Activated CD4-positive, CD25-positive, alpha-beta regulatory T cell treated with anti-CD3 and anti-CD28 coated beads, Interleukin-2, amount 50 U/mL, for 72 hours (primary cell): ENCODE measurements at regions not wholly inside any gene's neighbourhood (a gene's known extent, or its start where the extent isn't known, plus 50 kb on each side); places are given as distances from the start of the nearest gene placed in this dataset.

Experiments used
- DNase-seq: peaks from one replicate; pipeline ENCODE4 v3.0.0; 2021

- no peak for DNase-seq
Measured at GRCh38 chr11:80886684-80887083, 1445.9 kb upstream of the TENM4 start.

GRCh38 chr11:80873310-80873999 lies 1432.6 kb upstream of the TENM4 start:
- DNase-seq = no peak

GRCh38 chr11:80872116-80872728 lies 1431.4 kb upstream of the TENM4 start:
- DNase-seq = no peak

GRCh38 chr11:80868831-80869230 lies 1428.0 kb upstream of the TENM4 start:
- DNase-seq = no peak

GRCh38 chr11:80862011-80862410 lies 1421.2 kb upstream of the TENM4 start:
- DNase-seq = no peak

GRCh38 chr11:80861193-80861592 lies 1420.4 kb upstream of the TENM4 start:
- DNase-seq = no peak

GRCh38 chr11:80860632-80861031 lies 1419.8 kb upstream of the TENM4 start:
- DNase-seq = no peak

- no peak for DNase-seq
Measured at GRCh38 chr11:80856066-80856465, 1415.2 kb upstream of the TENM4 start.

GRCh38 chr11:80855426-80855825 lies 1414.6 kb upstream of the TENM4 start:
- no peak for DNase-seq

- no peak for DNase-seq
Measured at GRCh38 chr11:80849253-80849652, 1408.4 kb upstream of the TENM4 start.

GRCh38 chr11:80846979-80847378 lies 1406.1 kb upstream of the TENM4 start:
- no peak for DNase-seq

- DNase-seq = no peak
Measured at GRCh38 chr11:80846442-80846841, 1405.6 kb upstream of the TENM4 start.

GRCh38 chr11:80844110-80844819 lies 1403.4 kb upstream of the TENM4 start:
- DNase-seq = no peak

- DNase-seq = no peak
Measured at GRCh38 chr11:80843266-80843974, 1402.6 kb upstream of the TENM4 start.

GRCh38 chr11:80842246-80842645 lies 1401.4 kb upstream of the TENM4 start:
- no peak for DNase-seq

GRCh38 chr11:80841675-80842074 lies 1400.8 kb upstream of the TENM4 start:
- DNase-seq = no peak

GRCh38 chr11:80838153-80838552 lies 1397.3 kb upstream of the TENM4 start:
- no peak for DNase-seq

- no peak for DNase-seq
Measured at GRCh38 chr11:80837051-80837450, 1396.2 kb upstream of the TENM4 start.

- DNase-seq = no peak
Measured at GRCh38 chr11:80831374-80831773, 1390.5 kb upstream of the TENM4 start.

- DNase-seq = no peak
Measured at GRCh38 chr11:80827781-80828180, 1387.0 kb upstream of the TENM4 start.

GRCh38 chr11:80826808-80827207 lies 1386.0 kb upstream of the TENM4 start:
- no peak for DNase-seq

GRCh38 chr11:80822308-80822707 lies 1381.5 kb upstream of the TENM4 start:
- no peak for DNase-seq

GRCh38 chr11:80819271-80819670 lies 1378.4 kb upstream of the TENM4 start:
- DNase-seq = no peak

GRCh38 chr11:80816966-80817365 lies 1376.1 kb upstream of the TENM4 start:
- DNase-seq = no peak
